ENCODE measurements at regions not wholly inside any gene's neighbourhood (a gene's known extent, or its start where the extent isn't known, plus 50 kb on each side); places are given as distances from the start of the nearest gene placed in this dataset.

DNA sequence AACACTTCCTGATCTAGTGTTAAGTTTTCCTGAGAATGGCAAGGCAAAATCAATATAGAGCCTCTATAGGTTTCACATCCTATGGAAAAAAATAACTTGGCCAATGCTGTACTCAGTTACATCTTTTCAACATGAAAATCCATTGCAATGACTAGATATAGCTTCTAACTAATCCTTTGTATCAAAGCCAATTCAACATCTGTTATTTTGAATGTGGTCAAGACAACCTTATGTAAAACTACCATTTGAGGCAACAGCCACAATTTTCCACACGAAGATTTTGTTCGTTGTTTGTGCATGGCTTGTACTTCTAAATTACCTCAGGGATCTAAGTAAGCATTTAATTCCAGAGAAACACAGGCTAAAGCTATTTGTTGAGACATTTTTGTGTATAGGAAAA, 637.8 kb upstream of the EYS start:
- TF ChIP-seq, protein P1, sequence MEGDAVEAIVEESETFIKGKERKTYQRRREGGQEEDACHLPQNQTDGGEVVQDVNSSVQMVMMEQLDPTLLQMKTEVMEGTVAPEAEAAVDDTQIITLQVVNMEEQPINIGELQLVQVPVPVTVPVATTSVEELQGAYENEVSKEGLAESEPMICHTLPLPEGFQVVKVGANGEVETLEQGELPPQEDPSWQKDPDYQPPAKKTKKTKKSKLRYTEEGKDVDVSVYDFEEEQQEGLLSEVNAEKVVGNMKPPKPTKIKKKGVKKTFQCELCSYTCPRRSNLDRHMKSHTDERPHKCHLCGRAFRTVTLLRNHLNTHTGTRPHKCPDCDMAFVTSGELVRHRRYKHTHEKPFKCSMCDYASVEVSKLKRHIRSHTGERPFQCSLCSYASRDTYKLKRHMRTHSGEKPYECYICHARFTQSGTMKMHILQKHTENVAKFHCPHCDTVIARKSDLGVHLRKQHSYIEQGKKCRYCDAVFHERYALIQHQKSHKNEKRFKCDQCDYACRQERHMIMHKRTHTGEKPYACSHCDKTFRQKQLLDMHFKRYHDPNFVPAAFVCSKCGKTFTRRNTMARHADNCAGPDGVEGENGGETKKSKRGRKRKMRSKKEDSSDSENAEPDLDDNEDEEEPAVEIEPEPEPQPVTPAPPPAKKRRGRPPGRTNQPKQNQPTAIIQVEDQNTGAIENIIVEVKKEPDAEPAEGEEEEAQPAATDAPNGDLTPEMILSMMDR (tag by site-specific recombination; IDR thresholded peaks at IDR 0.05): no peak
- TF ChIP-seq ZNF266 (tag by site-specific recombination; IDR thresholded peaks at IDR 0.05; ENCODE audit: low read depth): no peak

Data from HEK293 (cell line).